Osteoblast (primary cell): ENCODE measurements at regions not wholly inside any gene's neighbourhood (a gene's known extent, or its start where the extent isn't known, plus 50 kb on each side); places are given as distances from the start of the nearest gene placed in this dataset.

Source experiments
- DNase-seq: peaks from one replicate; pipeline ENCODE4 v3.0.0; 2011; ENCODE audit warnings: low spot score, mixed read lengths; ENCODE audit not compliant: insufficient read length; ENCODE audit errors: missing footprints
- H2AFZ ChIP-seq: 2 replicates; pipeline ENCODE4 v1.6.0; 2011; ENCODE audit warnings: mild to moderate bottlenecking, low read length
- H3K27ac ChIP-seq: 2 replicates; pipeline ENCODE4 v1.5.1; 2011; ENCODE audit warnings: mild to moderate bottlenecking, low read depth, low read length, moderate library complexity
- H3K27me3 ChIP-seq: 2 replicates; pipeline ENCODE4 v1.6.0; 2012; ENCODE audit warnings: mild to moderate bottlenecking, control low read depth, inconsistent platforms, low read length, moderate library complexity; ENCODE audit not compliant: insufficient read depth
- H3K36me3 ChIP-seq: 2 replicates; pipeline ENCODE4 v1.5.1; 2011; ENCODE audit warnings: mild to moderate bottlenecking, low read length, control low read depth, moderate library complexity; ENCODE audit not compliant: insufficient read depth
- H3K4me1 ChIP-seq: 2 replicates; pipeline ENCODE4 v1.5.1; 2011; ENCODE audit warnings: mild to moderate bottlenecking, low read length, control low read depth, moderate library complexity; ENCODE audit not compliant: insufficient read depth
- H3K4me2 ChIP-seq: 2 replicates; pipeline ENCODE4 v1.6.0; 2011; ENCODE audit warnings: mild to moderate bottlenecking, low read length; ENCODE audit not compliant: insufficient read depth
- H3K4me3 ChIP-seq: fragments of 200-600 bp; sonication (generic); 3 replicates; pipeline ENCODE4 v1.5.1; 2012; ENCODE audit warnings: mild to moderate bottlenecking, low read length, inconsistent platforms; ENCODE audit not compliant: insufficient read depth
- H3K79me2 ChIP-seq: 2 replicates; pipeline ENCODE4 v1.6.0; 2012; ENCODE audit warnings: mild to moderate bottlenecking, low read length, control low read depth, inconsistent platforms; ENCODE audit not compliant: insufficient read depth
- H3K9me3 ChIP-seq: 2 replicates; pipeline ENCODE4 v1.5.1; 2011; ENCODE audit warnings: low read depth, low read length, control low read depth
- H4K20me1 ChIP-seq: 2 replicates; pipeline ENCODE4 v1.6.0; 2012; ENCODE audit warnings: mild to moderate bottlenecking, low read length, control low read depth; ENCODE audit not compliant: insufficient read depth
- CTCF ChIP-seq: IDR thresholded peaks from 2 replicates; pipeline ENCODE4 v1.5.1; 2011; ENCODE audit warnings: mild to moderate bottlenecking, low read depth, low read length, moderate library complexity; ENCODE audit errors: extremely low read depth

GRCh38 chr11:17152306-17152705 lies 55.5 kb downstream of the PIK3C2A start:
- Histone ChIP-seq H3K9me3 (no peaks in the 10 kb centered on the region), H2AFZ (no peak overlapping the region), H3K4me2 (no peak overlapping the region), H3K27me3 (no peaks in the 10 kb centered on the region), H4K20me1 (no peaks in the 10 kb centered on the region), H3K27ac (no peak overlapping the region), H3K4me3 (no peak overlapping the region), H3K4me1 (no peaks in the 10 kb centered on the region), H3K36me3 (peaks cover 19% of the 10 kb centered on the region), H3K79me2 (peaks cover 14% of the 10 kb centered on the region)
- no peak for TF ChIP-seq CTCF
- no peak for DNase-seq

GRCh38 chr11:17150521-17150920 lies 57.3 kb downstream of the PIK3C2A start:
- no peak for TF ChIP-seq CTCF
- H2AFZ ChIP-seq: no peak overlapping the region
- H3K4me1 ChIP-seq: no peaks in the 10 kb centered on the region
- H3K9me3 ChIP-seq: no peaks in the 10 kb centered on the region
- H3K4me2 ChIP-seq: no peak overlapping the region
- H3K4me3 ChIP-seq: no peak overlapping the region
- peaks cover 23% of the 10 kb centered on the region for H3K36me3 ChIP-seq
- H3K79me2 ChIP-seq: peaks cover 7% of the 10 kb centered on the region
- no peak for DNase-seq
- H3K27ac ChIP-seq: no peak overlapping the region
- H4K20me1 ChIP-seq: no peaks in the 10 kb centered on the region
- no peaks in the 10 kb centered on the region for H3K27me3 ChIP-seq

GRCh38 chr11:17148536-17148935 lies 59.2 kb downstream of the PIK3C2A start:
- H3K79me2 ChIP-seq: peaks cover 2% of the 10 kb centered on the region
- H3K4me3 ChIP-seq: no peak overlapping the region
- DNase-seq: no peak

GRCh38 chr11:17145972-17146371 lies 61.8 kb downstream of the PIK3C2A start:
- H3K27ac ChIP-seq: no peak overlapping the region
- no peak for TF ChIP-seq CTCF
- H3K27me3 ChIP-seq: no peaks in the 10 kb centered on the region
- peak; percentile 0 for DNase-seq
- peaks cover 2% of the 10 kb centered on the region for H3K79me2 ChIP-seq
- H4K20me1 ChIP-seq: no peaks in the 10 kb centered on the region
- no peak overlapping the region for H3K4me3 ChIP-seq
- no peak overlapping the region for H2AFZ ChIP-seq
- H3K4me2 ChIP-seq: no peak overlapping the region
- no peaks in the 10 kb centered on the region for H3K9me3 ChIP-seq
- no peaks in the 10 kb centered on the region for H3K4me1 ChIP-seq
- peaks cover 20% of the 10 kb centered on the region for H3K36me3 ChIP-seq

More at GRCh38 chr11:17148536-17148935, 59.2 kb downstream of the PIK3C2A start:
- no peaks in the 10 kb centered on the region for H4K20me1 ChIP-seq
- H3K36me3 ChIP-seq: peaks cover 17% of the 10 kb centered on the region
- H3K4me2 ChIP-seq: no peak overlapping the region
- H3K27me3 ChIP-seq: no peaks in the 10 kb centered on the region
- TF ChIP-seq CTCF: no peak
- H3K27ac ChIP-seq: no peak overlapping the region
- H3K9me3 ChIP-seq: no peaks in the 10 kb centered on the region
- H2AFZ ChIP-seq: no peak overlapping the region
- H3K4me1 ChIP-seq: no peaks in the 10 kb centered on the region
